ENCODE measurements at regions not wholly inside any gene's neighbourhood (a gene's known extent, or its start where the extent isn't known, plus 50 kb on each side); places are given as distances from the start of the nearest gene placed in this dataset.

DNA sequence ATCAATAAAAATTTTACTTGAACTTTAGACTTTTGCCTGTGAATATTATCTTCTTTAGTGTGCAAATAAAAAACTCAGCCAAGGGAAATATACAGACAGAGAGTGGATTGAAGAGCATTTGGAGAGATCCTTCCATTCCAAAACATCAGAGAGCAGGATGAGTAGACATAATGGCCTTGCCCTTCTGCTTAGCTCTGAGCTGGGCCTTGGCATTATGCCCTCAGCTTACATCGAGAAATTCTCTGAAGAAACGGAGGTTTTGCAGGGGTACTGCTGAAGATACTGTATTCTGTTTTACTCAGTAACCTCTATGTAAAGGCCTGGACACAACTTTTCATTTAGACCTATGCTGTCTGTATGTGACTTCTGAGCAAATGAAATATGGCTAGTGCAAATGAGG lies 317.4 kb downstream of the STIM2 start:
- POLR2A ChIA-PET (ENCODE audit: unreplicated experiment): no interaction called here
- DNase-seq: no peak
- no peaks in the 10 kb centered on the region for H3K9me2 ChIP-seq (ENCODE audit: insufficient read depth)
- H3K4me3 ChIP-seq: no peak overlapping the region
- H3K36me3 ChIP-seq (ENCODE audit: low read depth): no peaks in the 10 kb centered on the region
- no TSS peak for BruUV-seq (replicated peaks)
- intact Hi-C loops (cut with micrococcal nuclease; ENCODE audit: unreplicated experiment): no loop called here
- no peak for TF ChIP-seq EZH2 (IDR thresholded peaks at IDR 0.05; ENCODE audit: low read depth)
- TF ChIP-seq, protein P1, sequence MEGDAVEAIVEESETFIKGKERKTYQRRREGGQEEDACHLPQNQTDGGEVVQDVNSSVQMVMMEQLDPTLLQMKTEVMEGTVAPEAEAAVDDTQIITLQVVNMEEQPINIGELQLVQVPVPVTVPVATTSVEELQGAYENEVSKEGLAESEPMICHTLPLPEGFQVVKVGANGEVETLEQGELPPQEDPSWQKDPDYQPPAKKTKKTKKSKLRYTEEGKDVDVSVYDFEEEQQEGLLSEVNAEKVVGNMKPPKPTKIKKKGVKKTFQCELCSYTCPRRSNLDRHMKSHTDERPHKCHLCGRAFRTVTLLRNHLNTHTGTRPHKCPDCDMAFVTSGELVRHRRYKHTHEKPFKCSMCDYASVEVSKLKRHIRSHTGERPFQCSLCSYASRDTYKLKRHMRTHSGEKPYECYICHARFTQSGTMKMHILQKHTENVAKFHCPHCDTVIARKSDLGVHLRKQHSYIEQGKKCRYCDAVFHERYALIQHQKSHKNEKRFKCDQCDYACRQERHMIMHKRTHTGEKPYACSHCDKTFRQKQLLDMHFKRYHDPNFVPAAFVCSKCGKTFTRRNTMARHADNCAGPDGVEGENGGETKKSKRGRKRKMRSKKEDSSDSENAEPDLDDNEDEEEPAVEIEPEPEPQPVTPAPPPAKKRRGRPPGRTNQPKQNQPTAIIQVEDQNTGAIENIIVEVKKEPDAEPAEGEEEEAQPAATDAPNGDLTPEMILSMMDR (conservative IDR thresholded peaks at IDR 0.05): no peak
- no peak overlapping the region for H3K4me2 ChIP-seq
- H3F3A ChIP-seq (ENCODE audit: insufficient read depth, low read depth): no peaks in the 10 kb centered on the region
- CTCF ChIA-PET: no interaction called here
- no peaks in the 10 kb centered on the region for H4K20me1 ChIP-seq (ENCODE audit: insufficient read depth)
- H2AFZ ChIP-seq: no peak overlapping the region
- H3K4me1 ChIP-seq (replicated peaks; ENCODE audit: insufficient read depth): no peaks in the 10 kb centered on the region
- no peaks in the 10 kb centered on the region for H3K27me3 ChIP-seq (ENCODE audit: insufficient read depth, low read depth)
- H3K79me2 ChIP-seq (ENCODE audit: low read depth): no peaks in the 10 kb centered on the region
- no peak overlapping the region for H3K27ac ChIP-seq
- no peaks in the 10 kb centered on the region for H3K9me3 ChIP-seq (ENCODE audit: insufficient read depth, low read depth)

DNA sequence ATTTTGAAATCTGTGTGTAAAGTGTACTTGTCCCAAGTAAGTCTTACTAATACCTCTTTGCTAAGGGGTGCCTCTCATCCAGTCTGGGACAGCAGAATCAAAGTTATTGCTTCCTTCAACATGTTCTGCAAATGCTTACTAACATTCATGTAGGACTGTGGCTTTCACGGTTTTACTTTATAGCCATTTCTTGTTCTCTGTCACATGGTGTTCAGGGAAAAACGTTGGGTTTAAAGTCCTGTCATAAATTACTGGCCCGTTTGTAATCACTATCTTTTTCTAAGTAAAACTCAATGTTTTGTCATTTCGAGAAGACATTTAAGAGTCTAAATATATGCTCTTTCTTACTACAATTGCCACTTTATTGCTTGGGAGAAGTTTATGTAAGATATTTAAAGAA lies 321.1 kb downstream of the STIM2 start:
- CTCF ChIA-PET: no interaction called here

DNA sequence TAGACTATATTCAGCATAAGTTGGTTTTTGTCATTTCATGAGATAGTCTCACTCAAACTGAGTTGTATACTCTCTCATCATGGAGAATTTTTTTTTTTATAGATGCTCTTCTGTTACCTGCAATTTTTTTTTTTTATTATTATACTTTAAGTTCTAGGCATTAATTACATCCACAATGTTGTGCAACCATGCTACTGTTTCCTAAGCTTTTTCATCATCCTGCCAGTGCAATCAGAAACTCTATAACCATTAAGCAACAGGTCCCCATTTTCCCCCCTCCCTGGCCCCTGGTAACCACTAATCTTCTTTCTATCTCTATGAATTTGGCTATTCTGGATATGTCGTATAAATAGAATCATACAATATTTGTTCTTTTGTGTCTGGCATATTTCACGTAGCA lies 321.6 kb downstream of the STIM2 start:
- CTCF ChIA-PET: no interaction called here
- TF ChIP-seq, protein P1 (conservative IDR thresholded peaks at IDR 0.05): no peak
- no peak for TF ChIP-seq EZH2 (IDR thresholded peaks at IDR 0.05; ENCODE audit: low read depth)

More for the DNA sequence above, 321.1 kb downstream of the STIM2 start:
- no peak for TF ChIP-seq EZH2 (IDR thresholded peaks at IDR 0.05; ENCODE audit: low read depth)
- TF ChIP-seq, protein P1 (conservative IDR thresholded peaks at IDR 0.05): no peak
- Histone ChIP-seq H3K4me3 (no peak overlapping the region), H3K4me2 (no peak overlapping the region), H3K4me1 (replicated peaks; ENCODE audit: insufficient read depth) (no peaks in the 10 kb centered on the region), H3K9me3 (ENCODE audit: insufficient read depth, low read depth) (no peaks in the 10 kb centered on the region), H3F3A (ENCODE audit: insufficient read depth, low read depth) (no peaks in the 10 kb centered on the region), H3K79me2 (ENCODE audit: low read depth) (no peaks in the 10 kb centered on the region), H3K27ac (no peak overlapping the region), H3K9me2 (ENCODE audit: insufficient read depth) (no peaks in the 10 kb centered on the region), H2AFZ (no peak overlapping the region), H3K27me3 (ENCODE audit: insufficient read depth, low read depth) (no peaks in the 10 kb centered on the region), H3K36me3 (ENCODE audit: low read depth) (no peaks in the 10 kb centered on the region), H4K20me1 (ENCODE audit: insufficient read depth) (no peaks in the 10 kb centered on the region)
- DNase-seq: no peak
- no TSS peak for BruUV-seq (replicated peaks)
- intact Hi-C loops (cut with micrococcal nuclease; ENCODE audit: unreplicated experiment): no loop called here
- POLR2A ChIA-PET (ENCODE audit: unreplicated experiment): no interaction called here

More for the DNA sequence above, 321.6 kb downstream of the STIM2 start:
- Histone ChIP-seq H3K4me1 (replicated peaks; ENCODE audit: insufficient read depth) (no peaks in the 10 kb centered on the region), H3K9me3 (ENCODE audit: insufficient read depth, low read depth) (no peaks in the 10 kb centered on the region), H3K79me2 (ENCODE audit: low read depth) (no peaks in the 10 kb centered on the region), H3F3A (ENCODE audit: insufficient read depth, low read depth) (no peaks in the 10 kb centered on the region), H3K36me3 (ENCODE audit: low read depth) (no peaks in the 10 kb centered on the region), H3K27ac (no peak overlapping the region), H3K4me2 (no peak overlapping the region), H3K27me3 (ENCODE audit: insufficient read depth, low read depth) (no peaks in the 10 kb centered on the region), H4K20me1 (ENCODE audit: insufficient read depth) (no peaks in the 10 kb centered on the region), H2AFZ (no peak overlapping the region), H3K4me3 (no peak overlapping the region), H3K9me2 (ENCODE audit: insufficient read depth) (no peaks in the 10 kb centered on the region)
- intact Hi-C loops (cut with micrococcal nuclease; ENCODE audit: unreplicated experiment): no loop called here
- DNase-seq: no peak
- BruUV-seq (replicated peaks): no TSS peak
- POLR2A ChIA-PET (ENCODE audit: unreplicated experiment): no interaction called here
